WERI-Rb-1 (cell line): ENCODE measurements at regions not wholly inside any gene's neighbourhood (a gene's known extent, or its start where the extent isn't known, plus 50 kb on each side); places are given as distances from the start of the nearest gene placed in this dataset.
"Not testable (repeated sequence)": the region's sequence is repeated elsewhere in the genome, so short reads cannot be mapped to it uniquely, and the experiment has no call there.

Experiments
- DNase-seq: peaks from one replicate; pipeline ENCODE4 v3.0.0-alpha.2; 2020
- H3K27ac ChIP-seq: fragments of 250-450 bp; sonication (Bioruptor Pico); 2 replicates; pipeline ENCODE4 v1.5.1; 2020; ENCODE audit warnings: mild to moderate bottlenecking, moderate library complexity
- H3K27me3 ChIP-seq: fragments of 250-450 bp; sonication (Bioruptor Pico); 2 replicates; pipeline ENCODE4 v1.5.1; 2021; ENCODE audit warnings: mild to moderate bottlenecking, low read depth, moderate library complexity; ENCODE audit not compliant: insufficient read depth, severe bottlenecking
- H3K36me3 ChIP-seq: fragments of 250-450 bp; sonication (Bioruptor Pico); 2 replicates; pipeline ENCODE4 v1.5.1; 2020; ENCODE audit warnings: mild to moderate bottlenecking, moderate library complexity
- H3K4me3 ChIP-seq: 2 replicates; pipeline ENCODE4 v1.5.1; 2011; ENCODE audit warnings: low read depth, mild to moderate bottlenecking, control low read depth, low read length
- H3K9me3 ChIP-seq: fragments of 250-450 bp; sonication (Bioruptor Pico); 2 replicates; pipeline ENCODE4 v1.5.1; 2021; ENCODE audit warnings: mild to moderate bottlenecking, moderate library complexity; ENCODE audit not compliant: severe bottlenecking
- TF ChIP-seq, protein P1 (sequence below): IDR thresholded peaks from 2 replicates; pipeline ENCODE4 v1.5.1; 2011; ENCODE audit warnings: low read depth, mild to moderate bottlenecking, control low read depth, inconsistent platforms, low read length

DNA sequence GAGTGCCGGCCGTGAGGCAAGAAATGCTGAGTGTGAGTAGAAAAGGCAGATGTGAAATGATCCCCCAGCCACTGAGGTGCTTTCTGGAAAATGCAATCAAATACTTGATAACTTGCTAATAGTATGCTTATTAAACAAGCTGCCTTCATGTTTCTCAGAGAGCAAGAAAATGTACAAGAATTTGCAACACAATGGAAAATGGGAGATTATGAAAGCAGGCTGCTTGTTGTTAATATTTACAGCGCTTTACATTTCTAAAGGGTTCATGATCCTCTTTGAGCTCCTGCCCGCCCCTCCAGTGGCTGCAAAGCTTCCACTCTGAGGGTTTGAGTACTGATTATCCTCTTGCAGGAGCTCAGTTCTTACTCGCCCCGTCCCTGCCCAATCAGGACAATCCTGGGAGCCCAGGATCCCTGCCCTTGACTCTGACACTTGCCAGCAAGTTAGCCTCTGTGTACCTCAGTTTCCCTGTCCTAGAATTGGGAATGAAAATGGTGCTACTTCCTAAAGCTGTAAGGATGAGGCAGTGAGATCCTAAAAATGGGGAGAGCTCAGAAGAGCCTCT, 645.1 kb downstream of the TBC1D22A start:
- TF ChIP-seq, protein P1, sequence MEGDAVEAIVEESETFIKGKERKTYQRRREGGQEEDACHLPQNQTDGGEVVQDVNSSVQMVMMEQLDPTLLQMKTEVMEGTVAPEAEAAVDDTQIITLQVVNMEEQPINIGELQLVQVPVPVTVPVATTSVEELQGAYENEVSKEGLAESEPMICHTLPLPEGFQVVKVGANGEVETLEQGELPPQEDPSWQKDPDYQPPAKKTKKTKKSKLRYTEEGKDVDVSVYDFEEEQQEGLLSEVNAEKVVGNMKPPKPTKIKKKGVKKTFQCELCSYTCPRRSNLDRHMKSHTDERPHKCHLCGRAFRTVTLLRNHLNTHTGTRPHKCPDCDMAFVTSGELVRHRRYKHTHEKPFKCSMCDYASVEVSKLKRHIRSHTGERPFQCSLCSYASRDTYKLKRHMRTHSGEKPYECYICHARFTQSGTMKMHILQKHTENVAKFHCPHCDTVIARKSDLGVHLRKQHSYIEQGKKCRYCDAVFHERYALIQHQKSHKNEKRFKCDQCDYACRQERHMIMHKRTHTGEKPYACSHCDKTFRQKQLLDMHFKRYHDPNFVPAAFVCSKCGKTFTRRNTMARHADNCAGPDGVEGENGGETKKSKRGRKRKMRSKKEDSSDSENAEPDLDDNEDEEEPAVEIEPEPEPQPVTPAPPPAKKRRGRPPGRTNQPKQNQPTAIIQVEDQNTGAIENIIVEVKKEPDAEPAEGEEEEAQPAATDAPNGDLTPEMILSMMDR = no peak
- peak; percentile 59 for DNase-seq
- H3K27ac ChIP-seq = no peak overlapping the region
- H3K36me3 ChIP-seq = no peaks in the 10 kb centered on the region
- H3K27me3 ChIP-seq = no peaks in the 10 kb centered on the region
- H3K4me3 ChIP-seq = no peak overlapping the region
- H3K9me3 ChIP-seq = no peaks in the 10 kb centered on the region

DNA sequence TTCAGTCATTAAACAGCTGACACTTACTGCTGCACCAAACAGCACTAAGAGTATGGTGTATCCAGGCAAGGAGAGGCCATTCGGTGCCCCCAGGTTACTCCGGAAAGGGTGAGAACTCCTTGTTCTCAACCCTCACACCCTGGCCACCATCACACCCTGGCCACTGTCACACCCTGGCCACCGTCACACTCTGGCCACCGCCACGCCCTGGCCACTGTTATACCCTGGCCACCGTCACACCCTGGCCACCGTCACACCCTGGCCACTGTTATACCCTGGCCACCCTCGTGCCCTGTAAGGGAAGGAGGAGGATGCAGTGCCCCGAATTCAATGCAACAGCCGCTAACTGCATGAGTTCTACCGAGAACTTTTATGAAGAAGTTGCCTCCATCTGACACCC, 644.4 kb downstream of the TBC1D22A start:
- Histone ChIP-seq H3K27me3 (no peaks in the 10 kb centered on the region), H3K36me3 (no peaks in the 10 kb centered on the region), H3K4me3 (no peak overlapping the region), H3K9me3 (no peaks in the 10 kb centered on the region), H3K27ac (no peak overlapping the region)
- DNase-seq = no peak
- TF ChIP-seq, protein P1 = no peak

DNA sequence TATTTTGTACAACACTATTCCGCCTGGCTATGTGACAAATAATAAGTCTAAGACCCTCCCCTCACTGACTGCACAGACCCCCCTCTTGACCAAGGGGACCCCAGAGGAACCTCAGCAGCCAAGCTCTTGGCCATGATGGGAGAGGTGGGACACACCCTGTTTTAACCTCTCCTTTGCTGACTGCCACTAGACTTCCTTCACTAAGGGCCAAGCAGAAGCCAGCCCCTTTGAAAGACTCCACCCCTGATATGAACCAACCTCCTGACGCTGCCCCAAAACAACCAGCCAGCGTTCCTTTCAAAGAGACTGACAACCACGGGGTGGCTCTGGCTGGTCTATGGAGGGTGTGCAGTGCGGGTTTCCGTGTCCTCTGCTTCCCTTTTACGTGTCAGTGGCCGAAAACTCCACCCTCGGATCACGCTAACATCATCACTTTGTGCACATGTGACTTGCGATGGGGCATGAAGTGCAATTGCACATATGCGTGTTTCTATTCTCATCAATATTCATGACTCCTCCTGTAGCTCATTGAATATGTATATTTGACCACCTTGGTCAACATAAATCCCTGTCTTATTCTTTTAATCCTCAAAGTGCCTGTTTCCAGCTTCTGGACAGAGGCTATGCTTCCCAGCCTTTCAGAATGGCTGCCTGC, 643.9 kb downstream of the TBC1D22A start:
- no peak overlapping the region for H3K4me3 ChIP-seq
- no peaks in the 10 kb centered on the region for H3K36me3 ChIP-seq
- no peaks in the 10 kb centered on the region for H3K9me3 ChIP-seq
- H3K27ac ChIP-seq = no peak overlapping the region
- no peaks in the 10 kb centered on the region for H3K27me3 ChIP-seq
- TF ChIP-seq, protein P1 = no peak
- no peak for DNase-seq

DNA sequence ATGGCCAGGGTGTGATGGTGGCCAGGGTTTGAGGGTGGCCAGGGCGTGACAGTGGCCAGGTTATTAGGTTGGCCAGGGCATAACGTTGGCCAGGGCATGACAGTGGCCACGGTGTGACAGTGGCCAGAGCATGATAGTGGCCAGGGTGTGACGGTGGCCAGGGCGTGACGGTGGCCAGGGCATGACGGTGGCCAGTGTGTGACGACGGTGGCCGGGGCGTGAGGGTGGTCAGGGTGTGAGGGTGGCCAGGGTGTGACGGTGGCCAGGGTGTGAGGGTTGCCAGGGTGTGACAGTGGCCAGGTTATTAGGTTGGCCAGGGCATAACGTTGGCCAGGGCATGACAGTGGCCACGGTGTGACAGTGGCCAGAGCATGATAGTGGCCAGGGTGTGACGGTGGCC, 642.8 kb downstream of the TBC1D22A start:
- DNase-seq, H3K4me3 ChIP-seq, H3K27me3 ChIP-seq, H3K36me3 ChIP-seq, H3K9me3 ChIP-seq, H3K27ac ChIP-seq: not testable (repeated sequence)

DNA sequence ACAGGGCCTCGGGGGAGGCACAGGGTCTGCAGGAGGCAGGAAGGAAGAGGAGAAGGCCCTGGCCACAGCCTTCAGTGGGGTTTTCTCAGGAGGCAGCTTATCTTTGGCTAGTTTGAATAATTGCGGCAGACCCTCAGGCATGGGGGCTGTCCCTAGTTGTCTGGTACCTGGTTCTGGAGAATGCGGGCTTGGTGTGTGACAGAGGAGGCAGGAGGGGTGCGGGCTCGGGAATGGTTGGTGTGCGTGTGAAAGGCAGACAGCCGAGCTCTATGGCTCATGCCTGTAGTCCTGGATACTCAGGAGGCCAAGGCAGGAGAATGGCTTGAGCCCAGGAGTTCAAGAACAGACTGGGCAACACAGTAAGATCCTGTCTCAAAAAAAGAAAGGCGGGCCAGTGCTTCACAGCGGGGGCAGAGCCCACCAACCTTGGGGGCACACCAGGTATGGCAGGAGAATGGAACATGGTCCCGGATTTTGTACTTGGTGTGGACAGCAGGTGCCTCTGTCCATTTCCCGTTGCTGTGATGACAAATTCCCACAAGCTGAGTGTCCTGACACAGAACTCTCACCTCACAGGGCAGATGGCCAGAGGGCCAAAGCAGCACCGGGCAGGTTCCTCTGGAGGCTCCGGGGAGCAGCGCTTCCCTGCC, 640.6 kb downstream of the TBC1D22A start:
- H3K9me3 ChIP-seq = no peaks in the 10 kb centered on the region
- no peaks in the 10 kb centered on the region for H3K27me3 ChIP-seq
- no peak overlapping the region for H3K4me3 ChIP-seq
- H3K27ac ChIP-seq = no peak overlapping the region
- no peak for DNase-seq
- no peaks in the 10 kb centered on the region for H3K36me3 ChIP-seq
- TF ChIP-seq, protein P1 = no peak

DNA sequence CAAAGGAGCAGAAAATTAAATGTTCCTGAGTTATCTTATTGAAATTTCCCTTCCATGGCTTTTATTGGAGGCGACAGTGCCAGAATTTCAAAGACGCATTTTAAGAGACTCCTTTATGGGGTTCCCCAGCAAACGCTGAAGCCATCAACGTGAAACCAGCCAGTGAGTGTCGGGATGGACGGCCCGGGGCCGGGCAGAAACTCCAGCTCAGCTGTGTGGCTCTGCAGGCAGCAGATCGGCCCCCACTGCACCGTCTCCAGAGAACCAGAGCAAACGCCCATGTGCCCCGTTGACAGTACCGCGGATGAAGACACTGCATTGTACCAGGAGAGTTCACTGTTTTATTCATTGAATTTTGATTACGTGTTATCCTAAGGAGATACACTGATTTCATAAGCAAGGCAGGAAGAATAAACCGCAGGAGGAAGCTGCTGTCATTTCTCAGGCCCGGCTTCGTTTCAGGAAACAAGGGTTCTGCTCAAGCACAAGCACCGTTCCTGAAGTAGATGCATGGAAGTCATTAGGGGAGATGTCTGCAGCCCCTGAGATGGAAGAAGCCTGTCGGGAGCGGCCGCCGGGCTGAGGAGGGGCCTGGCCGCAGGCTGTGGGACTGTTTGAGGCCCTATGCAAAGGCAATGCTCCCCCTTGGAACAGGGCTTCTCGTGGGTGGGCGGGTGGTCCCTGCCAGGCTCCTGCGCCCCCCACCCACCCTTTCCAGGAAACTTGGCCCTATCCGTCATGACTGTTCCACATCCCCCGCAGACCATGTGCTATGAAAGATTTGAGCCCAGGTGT, 639.7 kb downstream of the TBC1D22A start:
- Histone ChIP-seq H3K27ac (no peak overlapping the region), H3K4me3 (no peak overlapping the region), H3K36me3 (no peaks in the 10 kb centered on the region), H3K27me3 (no peaks in the 10 kb centered on the region), H3K9me3 (no peaks in the 10 kb centered on the region)
- TF ChIP-seq, protein P1 = no peak
- no peak for DNase-seq
